ENCODE measurements at regions not wholly inside any gene's neighbourhood (a gene's known extent, or its start where the extent isn't known, plus 50 kb on each side); places are given as distances from the start of the nearest gene placed in this dataset.

DNA sequence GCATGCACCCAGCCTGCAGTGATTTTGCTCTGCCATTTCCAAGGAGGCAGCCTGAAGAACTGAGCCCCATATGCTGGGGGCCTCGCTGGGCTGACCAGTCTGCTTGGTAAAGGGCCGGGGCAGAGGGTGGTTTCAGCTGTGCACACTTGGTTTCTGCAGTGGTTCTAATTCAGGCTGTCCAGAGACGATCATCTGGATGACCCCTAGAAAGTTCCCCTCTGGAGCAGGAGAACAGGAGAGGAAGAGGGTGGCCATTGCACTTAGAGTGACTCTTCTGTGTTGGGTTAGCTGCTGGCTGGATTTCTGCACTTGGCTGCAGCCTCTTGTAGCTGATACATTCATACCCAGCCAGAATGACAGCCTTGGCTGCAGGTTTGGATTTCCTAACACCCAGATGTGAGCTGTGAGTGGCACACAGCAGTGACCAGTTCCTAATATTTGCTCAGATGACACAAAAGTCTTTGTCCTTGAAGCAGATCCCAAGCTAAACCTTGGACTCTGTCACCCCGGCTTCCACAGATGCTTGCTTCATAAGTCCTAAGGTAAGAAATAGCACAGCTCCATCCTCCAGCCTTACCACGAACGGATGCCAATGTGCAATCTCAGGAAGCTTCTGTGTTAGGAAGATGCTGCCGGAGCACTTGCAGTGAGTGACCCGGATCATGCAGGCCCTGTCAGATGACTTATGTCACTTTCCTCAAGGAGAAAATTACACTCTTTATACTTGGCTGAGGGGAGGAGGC is 105.6 kb downstream of the HNRNPLL start (continued):
- TF ChIP-seq, protein P1, sequence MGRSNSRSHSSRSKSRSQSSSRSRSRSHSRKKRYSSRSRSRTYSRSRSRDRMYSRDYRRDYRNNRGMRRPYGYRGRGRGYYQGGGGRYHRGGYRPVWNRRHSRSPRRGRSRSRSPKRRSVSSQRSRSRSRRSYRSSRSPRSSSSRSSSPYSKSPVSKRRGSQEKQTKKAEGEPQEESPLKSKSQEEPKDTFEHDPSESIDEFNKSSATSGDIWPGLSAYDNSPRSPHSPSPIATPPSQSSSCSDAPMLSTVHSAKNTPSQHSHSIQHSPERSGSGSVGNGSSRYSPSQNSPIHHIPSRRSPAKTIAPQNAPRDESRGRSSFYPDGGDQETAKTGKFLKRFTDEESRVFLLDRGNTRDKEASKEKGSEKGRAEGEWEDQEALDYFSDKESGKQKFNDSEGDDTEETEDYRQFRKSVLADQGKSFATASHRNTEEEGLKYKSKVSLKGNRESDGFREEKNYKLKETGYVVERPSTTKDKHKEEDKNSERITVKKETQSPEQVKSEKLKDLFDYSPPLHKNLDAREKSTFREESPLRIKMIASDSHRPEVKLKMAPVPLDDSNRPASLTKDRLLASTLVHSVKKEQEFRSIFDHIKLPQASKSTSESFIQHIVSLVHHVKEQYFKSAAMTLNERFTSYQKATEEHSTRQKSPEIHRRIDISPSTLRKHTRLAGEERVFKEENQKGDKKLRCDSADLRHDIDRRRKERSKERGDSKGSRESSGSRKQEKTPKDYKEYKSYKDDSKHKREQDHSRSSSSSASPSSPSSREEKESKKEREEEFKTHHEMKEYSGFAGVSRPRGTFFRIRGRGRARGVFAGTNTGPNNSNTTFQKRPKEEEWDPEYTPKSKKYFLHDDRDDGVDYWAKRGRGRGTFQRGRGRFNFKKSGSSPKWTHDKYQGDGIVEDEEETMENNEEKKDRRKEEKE (IDR thresholded peaks at IDR 0.05) = no peak
- TF ChIP-seq HNRNPK (IDR thresholded peaks at IDR 0.05; ENCODE audit: low read depth, low read length, poor library complexity, severe bottlenecking) (no peak), SMAD3 (CRISPR knock-in tag; IDR thresholded peaks at IDR 0.05) (peak; percentile 65; the same call in 1 of the 2 replicates), ZNF607 (CRISPR knock-in tag; IDR thresholded peaks at IDR 0.05; ENCODE audit: borderline replicate concordance) (no peak), MAZ (IDR thresholded peaks at IDR 0.05; ENCODE audit: borderline replicate concordance, low read depth, low read length) (no peak), MAZ (CRISPR knock-in tag; IDR thresholded peaks at IDR 0.05; ENCODE audit: low read depth) (peak; percentile 51; the same call in 1 of the 2 replicates), PCBP1 (IDR thresholded peaks at IDR 0.05; ENCODE audit: borderline replicate concordance, low read depth, low read length) (no peak)
- TF ChIP-seq, protein P2, sequence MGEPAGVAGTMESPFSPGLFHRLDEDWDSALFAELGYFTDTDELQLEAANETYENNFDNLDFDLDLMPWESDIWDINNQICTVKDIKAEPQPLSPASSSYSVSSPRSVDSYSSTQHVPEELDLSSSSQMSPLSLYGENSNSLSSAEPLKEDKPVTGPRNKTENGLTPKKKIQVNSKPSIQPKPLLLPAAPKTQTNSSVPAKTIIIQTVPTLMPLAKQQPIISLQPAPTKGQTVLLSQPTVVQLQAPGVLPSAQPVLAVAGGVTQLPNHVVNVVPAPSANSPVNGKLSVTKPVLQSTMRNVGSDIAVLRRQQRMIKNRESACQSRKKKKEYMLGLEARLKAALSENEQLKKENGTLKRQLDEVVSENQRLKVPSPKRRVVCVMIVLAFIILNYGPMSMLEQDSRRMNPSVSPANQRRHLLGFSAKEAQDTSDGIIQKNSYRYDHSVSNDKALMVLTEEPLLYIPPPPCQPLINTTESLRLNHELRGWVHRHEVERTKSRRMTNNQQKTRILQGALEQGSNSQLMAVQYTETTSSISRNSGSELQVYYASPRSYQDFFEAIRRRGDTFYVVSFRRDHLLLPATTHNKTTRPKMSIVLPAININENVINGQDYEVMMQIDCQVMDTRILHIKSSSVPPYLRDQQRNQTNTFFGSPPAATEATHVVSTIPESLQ (CRISPR knock-in tag; conservative IDR thresholded peaks at IDR 0.05) = no peak
- TF ChIP-seq, protein P3, sequence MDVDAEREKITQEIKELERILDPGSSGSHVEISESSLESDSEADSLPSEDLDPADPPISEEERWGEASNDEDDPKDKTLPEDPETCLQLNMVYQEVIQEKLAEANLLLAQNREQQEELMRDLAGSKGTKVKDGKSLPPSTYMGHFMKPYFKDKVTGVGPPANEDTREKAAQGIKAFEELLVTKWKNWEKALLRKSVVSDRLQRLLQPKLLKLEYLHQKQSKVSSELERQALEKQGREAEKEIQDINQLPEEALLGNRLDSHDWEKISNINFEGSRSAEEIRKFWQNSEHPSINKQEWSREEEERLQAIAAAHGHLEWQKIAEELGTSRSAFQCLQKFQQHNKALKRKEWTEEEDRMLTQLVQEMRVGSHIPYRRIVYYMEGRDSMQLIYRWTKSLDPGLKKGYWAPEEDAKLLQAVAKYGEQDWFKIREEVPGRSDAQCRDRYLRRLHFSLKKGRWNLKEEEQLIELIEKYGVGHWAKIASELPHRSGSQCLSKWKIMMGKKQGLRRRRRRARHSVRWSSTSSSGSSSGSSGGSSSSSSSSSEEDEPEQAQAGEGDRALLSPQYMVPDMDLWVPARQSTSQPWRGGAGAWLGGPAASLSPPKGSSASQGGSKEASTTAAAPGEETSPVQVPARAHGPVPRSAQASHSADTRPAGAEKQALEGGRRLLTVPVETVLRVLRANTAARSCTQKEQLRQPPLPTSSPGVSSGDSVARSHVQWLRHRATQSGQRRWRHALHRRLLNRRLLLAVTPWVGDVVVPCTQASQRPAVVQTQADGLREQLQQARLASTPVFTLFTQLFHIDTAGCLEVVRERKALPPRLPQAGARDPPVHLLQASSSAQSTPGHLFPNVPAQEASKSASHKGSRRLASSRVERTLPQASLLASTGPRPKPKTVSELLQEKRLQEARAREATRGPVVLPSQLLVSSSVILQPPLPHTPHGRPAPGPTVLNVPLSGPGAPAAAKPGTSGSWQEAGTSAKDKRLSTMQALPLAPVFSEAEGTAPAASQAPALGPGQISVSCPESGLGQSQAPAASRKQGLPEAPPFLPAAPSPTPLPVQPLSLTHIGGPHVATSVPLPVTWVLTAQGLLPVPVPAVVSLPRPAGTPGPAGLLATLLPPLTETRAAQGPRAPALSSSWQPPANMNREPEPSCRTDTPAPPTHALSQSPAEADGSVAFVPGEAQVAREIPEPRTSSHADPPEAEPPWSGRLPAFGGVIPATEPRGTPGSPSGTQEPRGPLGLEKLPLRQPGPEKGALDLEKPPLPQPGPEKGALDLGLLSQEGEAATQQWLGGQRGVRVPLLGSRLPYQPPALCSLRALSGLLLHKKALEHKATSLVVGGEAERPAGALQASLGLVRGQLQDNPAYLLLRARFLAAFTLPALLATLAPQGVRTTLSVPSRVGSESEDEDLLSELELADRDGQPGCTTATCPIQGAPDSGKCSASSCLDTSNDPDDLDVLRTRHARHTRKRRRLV (CRISPR knock-in tag; IDR thresholded peaks at IDR 0.05) = 0 out of 2 replicates have a peak, but pooled peaks have one; percentile 30
- TF ChIP-seq, protein P4, sequence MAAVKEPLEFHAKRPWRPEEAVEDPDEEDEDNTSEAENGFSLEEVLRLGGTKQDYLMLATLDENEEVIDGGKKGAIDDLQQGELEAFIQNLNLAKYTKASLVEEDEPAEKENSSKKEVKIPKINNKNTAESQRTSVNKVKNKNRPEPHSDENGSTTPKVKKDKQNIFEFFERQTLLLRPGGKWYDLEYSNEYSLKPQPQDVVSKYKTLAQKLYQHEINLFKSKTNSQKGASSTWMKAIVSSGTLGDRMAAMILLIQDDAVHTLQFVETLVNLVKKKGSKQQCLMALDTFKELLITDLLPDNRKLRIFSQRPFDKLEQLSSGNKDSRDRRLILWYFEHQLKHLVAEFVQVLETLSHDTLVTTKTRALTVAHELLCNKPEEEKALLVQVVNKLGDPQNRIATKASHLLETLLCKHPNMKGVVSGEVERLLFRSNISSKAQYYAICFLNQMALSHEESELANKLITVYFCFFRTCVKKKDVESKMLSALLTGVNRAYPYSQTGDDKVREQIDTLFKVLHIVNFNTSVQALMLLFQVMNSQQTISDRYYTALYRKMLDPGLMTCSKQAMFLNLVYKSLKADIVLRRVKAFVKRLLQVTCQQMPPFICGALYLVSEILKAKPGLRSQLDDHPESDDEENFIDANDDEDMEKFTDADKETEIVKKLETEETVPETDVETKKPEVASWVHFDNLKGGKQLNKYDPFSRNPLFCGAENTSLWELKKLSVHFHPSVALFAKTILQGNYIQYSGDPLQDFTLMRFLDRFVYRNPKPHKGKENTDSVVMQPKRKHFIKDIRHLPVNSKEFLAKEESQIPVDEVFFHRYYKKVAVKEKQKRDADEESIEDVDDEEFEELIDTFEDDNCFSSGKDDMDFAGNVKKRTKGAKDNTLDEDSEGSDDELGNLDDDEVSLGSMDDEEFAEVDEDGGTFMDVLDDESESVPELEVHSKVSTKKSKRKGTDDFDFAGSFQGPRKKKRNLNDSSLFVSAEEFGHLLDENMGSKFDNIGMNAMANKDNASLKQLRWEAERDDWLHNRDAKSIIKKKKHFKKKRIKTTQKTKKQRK (IDR thresholded peaks at IDR 0.05; ENCODE audit: low read length) = no peak
- TF ChIP-seq, protein P5, sequence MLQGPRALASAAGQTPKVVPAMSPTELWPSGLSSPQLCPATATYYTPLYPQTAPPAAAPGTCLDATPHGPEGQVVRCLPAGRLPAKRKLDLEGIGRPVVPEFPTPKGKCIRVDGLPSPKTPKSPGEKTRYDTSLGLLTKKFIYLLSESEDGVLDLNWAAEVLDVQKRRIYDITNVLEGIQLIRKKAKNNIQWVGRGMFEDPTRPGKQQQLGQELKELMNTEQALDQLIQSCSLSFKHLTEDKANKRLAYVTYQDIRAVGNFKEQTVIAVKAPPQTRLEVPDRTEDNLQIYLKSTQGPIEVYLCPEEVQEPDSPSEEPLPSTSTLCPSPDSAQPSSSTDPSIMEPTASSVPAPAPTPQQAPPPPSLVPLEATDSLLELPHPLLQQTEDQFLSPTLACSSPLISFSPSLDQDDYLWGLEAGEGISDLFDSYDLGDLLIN (CRISPR knock-in tag; IDR thresholded peaks at IDR 0.05; ENCODE audit: borderline replicate concordance) = no peak
